Hepatocyte (in vitro differentiated cells): ENCODE measurements at regions not wholly inside any gene's neighbourhood (a gene's known extent, or its start where the extent isn't known, plus 50 kb on each side); places are given as distances from the start of the nearest gene placed in this dataset.

Experiments used
- DNase-seq: peaks from one replicate; pipeline ENCODE4 v3.0.0-alpha.2; 2016; ENCODE audit warnings: low spot score
- H2AFZ ChIP-seq: fragments of 200-600 bp; sonication (generic); 2 replicates; pipeline ENCODE4 v1.6.0; 2016; ENCODE audit warnings: antibody characterized with exemption, mild to moderate bottlenecking
- H3K27ac ChIP-seq: fragments of 200-600 bp; sonication (generic); 2 replicates; pipeline ENCODE4 v1.5.1; 2016; ENCODE audit warnings: mild to moderate bottlenecking
- H3K27me3 ChIP-seq: fragments of 200-600 bp; sonication (generic); 2 replicates; pipeline ENCODE4 v1.6.1; 2016
- H3K36me3 ChIP-seq: fragments of 200-600 bp; sonication (generic); replicated peaks from 2 replicates; pipeline ENCODE4 v1.5.1; 2016; ENCODE audit warnings: low read depth; ENCODE audit not compliant: insufficient read depth
- H3K4me1 ChIP-seq: fragments of 200-600 bp; sonication (generic); 2 replicates; pipeline ENCODE4 v1.5.1; 2016; ENCODE audit warnings: mild to moderate bottlenecking, moderate library complexity; ENCODE audit not compliant: insufficient read depth
- H3K4me2 ChIP-seq: fragments of 200-600 bp; sonication (generic); 2 replicates; pipeline ENCODE4 v1.6.0; 2016
- H3K4me3 ChIP-seq: fragments of 200-600 bp; sonication (generic); 2 replicates; pipeline ENCODE4 v1.5.1; 2016; ENCODE audit warnings: mild to moderate bottlenecking
- H3K79me2 ChIP-seq: fragments of 200-600 bp; sonication (generic); 2 replicates; pipeline ENCODE4 v1.6.0; 2017; ENCODE audit warnings: mild to moderate bottlenecking
- H3K9me2 ChIP-seq: fragments of 200-600 bp; sonication (generic); replicated peaks from 2 replicates; pipeline ENCODE4 v1.6.0; 2017; ENCODE audit warnings: mild to moderate bottlenecking; ENCODE audit not compliant: insufficient read depth
- H3K9me3 ChIP-seq: fragments of 200-600 bp; sonication (generic); 2 replicates; pipeline ENCODE4 v1.5.1; 2016; ENCODE audit warnings: low read depth, mild to moderate bottlenecking
- H4K20me1 ChIP-seq: fragments of 200-600 bp; sonication (generic); 2 replicates; pipeline ENCODE4 v1.6.0; 2016; ENCODE audit warnings: mild to moderate bottlenecking; ENCODE audit not compliant: insufficient read depth, poor library complexity, severe bottlenecking
- CTCF ChIP-seq: fragments of 200-600 bp; sonication (generic); IDR thresholded peaks from 2 replicates; pipeline ENCODE4 v1.5.1; 2016; ENCODE audit warnings: antibody characterized with exemption, mild to moderate bottlenecking; ENCODE audit not compliant: poor library complexity
- EZH2 ChIP-seq: fragments of 200-600 bp; sonication (generic); IDR thresholded peaks from 2 replicates; pipeline ENCODE4 v1.6.1; 2016; ENCODE audit warnings: antibody characterized with exemption, mild to moderate bottlenecking, borderline replicate concordance
- EZH2phosphoT487 ChIP-seq: fragments of 200-600 bp; sonication (generic); IDR thresholded peaks from one replicate; pipeline ENCODE4 v1.6.1; 2018; ENCODE audit warnings: antibody characterized with exemption, mild to moderate bottlenecking, low read depth, moderate library complexity; ENCODE audit not compliant: unreplicated experiment, severe bottlenecking
- WGBS: methylation state at CpG from one replicate; pipeline ENCODE4 v1.1.6; 2016; ENCODE audit warnings: low lambda C conversion rate; ENCODE audit errors: missing lambda C conversion rate; 5-methylcytosine and 5-hydroxymethylcytosine counted together

- Histone ChIP-seq H3K27me3 (no peaks in the 10 kb centered on the region), H3K79me2 (peaks cover 92% of the 10 kb centered on the region), H3K27ac (peak overlapping the region; percentile 100), H4K20me1 (peaks cover 59% of the 10 kb centered on the region), H3K4me1 (peaks cover 73% of the 10 kb centered on the region), H3K9me3 (no peaks in the 10 kb centered on the region), H2AFZ (no peak overlapping the region), H3K4me2 (peak overlapping the region; percentile 96), H3K4me3 (no peak overlapping the region), H3K9me2 (no peaks in the 10 kb centered on the region), H3K36me3 (no peaks in the 10 kb centered on the region)
- WGBS, result 73% methylated on average over 23 of the region's 25 CpGs
- no peak for TF ChIP-seq EZH2phosphoT487
- no peak for TF ChIP-seq CTCF
- no peak for TF ChIP-seq EZH2
- no peak for DNase-seq
Observed at GRCh38 chr17:77455111-77455890, 314.5 kb downstream of the SEC14L1 start.

GRCh38 chr17:77455891-77456260, 315.1 kb downstream of the SEC14L1 start:
- 91% methylated on average over 12 of the region's 16 CpGs for WGBS
- Histone ChIP-seq H2AFZ (no peak overlapping the region), H3K4me2 (peak overlapping the region; percentile 96), H3K4me1 (peaks cover 73% of the 10 kb centered on the region), H3K9me2 (no peaks in the 10 kb centered on the region), H3K27me3 (no peaks in the 10 kb centered on the region), H3K36me3 (no peaks in the 10 kb centered on the region), H4K20me1 (peaks cover 63% of the 10 kb centered on the region), H3K9me3 (no peaks in the 10 kb centered on the region), H3K79me2 (peaks cover 92% of the 10 kb centered on the region), H3K27ac (peak overlapping the region; percentile 100), H3K4me3 (no peak overlapping the region)
- TF ChIP-seq EZH2 (no peak), EZH2phosphoT487 (no peak), CTCF (no peak)
- DNase-seq, result no peak

GRCh38 chr17:77456271-77456950, 315.6 kb downstream of the SEC14L1 start:
- no peak for TF ChIP-seq CTCF
- no peak for TF ChIP-seq EZH2phosphoT487
- no peak for TF ChIP-seq EZH2
- no peak for DNase-seq
- WGBS, result 96% methylated on average over 13 of the region's 18 CpGs
- Histone ChIP-seq H3K79me2 (peaks cover 95% of the 10 kb centered on the region), H3K4me1 (peaks cover 77% of the 10 kb centered on the region), H3K27ac (peak overlapping the region; percentile 100), H3K36me3 (no peaks in the 10 kb centered on the region), H2AFZ (no peak overlapping the region), H3K4me2 (no peak overlapping the region), H3K9me2 (no peaks in the 10 kb centered on the region), H3K27me3 (no peaks in the 10 kb centered on the region), H3K4me3 (no peak overlapping the region), H4K20me1 (peaks cover 68% of the 10 kb centered on the region), H3K9me3 (no peaks in the 10 kb centered on the region)
